ENCODE measurements at regions not wholly inside any gene's neighbourhood (a gene's known extent, or its start where the extent isn't known, plus 50 kb on each side); places are given as distances from the start of the nearest gene placed in this dataset.
"Not testable (repeated sequence)": the region's sequence is repeated elsewhere in the genome, so short reads cannot be mapped to it uniquely, and the experiment has no call there.

GRCh38 chr18:41646915-41647620 is 308.0 kb upstream of the PIK3C3 start:
- H3K4me3 ChIP-seq (ENCODE audit: low read depth, low read length): no peak overlapping the region
- TF ChIP-seq POLR2A (IDR thresholded peaks at IDR 0.05; ENCODE audit: extremely low read depth, insufficient read length): no peak
- TF ChIP-seq, protein P1, sequence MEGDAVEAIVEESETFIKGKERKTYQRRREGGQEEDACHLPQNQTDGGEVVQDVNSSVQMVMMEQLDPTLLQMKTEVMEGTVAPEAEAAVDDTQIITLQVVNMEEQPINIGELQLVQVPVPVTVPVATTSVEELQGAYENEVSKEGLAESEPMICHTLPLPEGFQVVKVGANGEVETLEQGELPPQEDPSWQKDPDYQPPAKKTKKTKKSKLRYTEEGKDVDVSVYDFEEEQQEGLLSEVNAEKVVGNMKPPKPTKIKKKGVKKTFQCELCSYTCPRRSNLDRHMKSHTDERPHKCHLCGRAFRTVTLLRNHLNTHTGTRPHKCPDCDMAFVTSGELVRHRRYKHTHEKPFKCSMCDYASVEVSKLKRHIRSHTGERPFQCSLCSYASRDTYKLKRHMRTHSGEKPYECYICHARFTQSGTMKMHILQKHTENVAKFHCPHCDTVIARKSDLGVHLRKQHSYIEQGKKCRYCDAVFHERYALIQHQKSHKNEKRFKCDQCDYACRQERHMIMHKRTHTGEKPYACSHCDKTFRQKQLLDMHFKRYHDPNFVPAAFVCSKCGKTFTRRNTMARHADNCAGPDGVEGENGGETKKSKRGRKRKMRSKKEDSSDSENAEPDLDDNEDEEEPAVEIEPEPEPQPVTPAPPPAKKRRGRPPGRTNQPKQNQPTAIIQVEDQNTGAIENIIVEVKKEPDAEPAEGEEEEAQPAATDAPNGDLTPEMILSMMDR (IDR thresholded peaks at IDR 0.05; ENCODE audit: low read depth, low read length): no peak
- TF ChIP-seq, protein P2, sequence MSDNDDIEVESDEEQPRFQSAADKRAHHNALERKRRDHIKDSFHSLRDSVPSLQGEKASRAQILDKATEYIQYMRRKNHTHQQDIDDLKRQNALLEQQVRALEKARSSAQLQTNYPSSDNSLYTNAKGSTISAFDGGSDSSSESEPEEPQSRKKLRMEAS (IDR thresholded peaks at IDR 0.05; ENCODE audit: low read depth, low read length): no peak
- no peak for TF ChIP-seq MYC (IDR thresholded peaks at IDR 0.05; ENCODE audit: low read depth, low read length)
- DNase-seq (ENCODE audit: low read depth): no peak

DNA sequence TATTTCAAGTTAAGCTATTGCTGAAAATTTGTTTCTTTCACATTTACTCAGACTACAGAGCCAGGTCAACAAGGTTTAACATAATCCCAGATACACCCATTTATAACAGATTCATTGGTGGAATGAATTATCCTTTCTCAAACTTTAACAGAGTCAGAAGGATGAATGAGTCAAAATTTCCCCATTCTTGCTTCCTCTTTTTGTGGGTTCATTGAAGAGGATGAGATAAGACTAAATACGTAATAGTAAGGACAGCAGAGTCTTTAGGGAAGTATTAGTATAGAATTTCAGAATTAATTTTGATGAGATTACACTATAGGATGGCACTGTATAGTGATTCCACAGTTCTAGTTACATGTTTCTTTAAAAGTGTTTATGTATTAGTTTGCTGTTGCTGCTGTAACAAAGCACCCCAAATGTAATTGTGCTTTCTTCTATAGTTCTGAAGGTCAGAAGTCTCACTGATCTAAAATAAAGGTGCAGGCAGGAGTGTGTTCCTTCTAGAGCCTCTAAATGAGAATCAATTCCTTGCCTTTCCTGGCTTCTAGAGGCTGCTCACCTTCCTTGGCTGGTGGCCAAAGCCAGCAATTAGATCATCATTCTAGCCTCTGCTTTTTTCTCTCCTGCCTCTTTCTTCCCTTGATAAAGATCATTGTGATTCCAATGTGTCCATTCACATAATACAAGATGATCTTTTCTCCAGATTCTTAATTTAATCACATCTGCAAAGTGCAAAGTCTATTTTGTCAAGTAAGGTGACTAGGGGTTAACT is 309.3 kb upstream of the PIK3C3 start:
- DNase-seq (ENCODE audit: low read depth): peak; percentile 43
- H3K4me3 ChIP-seq (ENCODE audit: low read depth, low read length): no peak overlapping the region
- TF ChIP-seq, protein P2 (IDR thresholded peaks at IDR 0.05; ENCODE audit: low read depth, low read length): no peak

DNA sequence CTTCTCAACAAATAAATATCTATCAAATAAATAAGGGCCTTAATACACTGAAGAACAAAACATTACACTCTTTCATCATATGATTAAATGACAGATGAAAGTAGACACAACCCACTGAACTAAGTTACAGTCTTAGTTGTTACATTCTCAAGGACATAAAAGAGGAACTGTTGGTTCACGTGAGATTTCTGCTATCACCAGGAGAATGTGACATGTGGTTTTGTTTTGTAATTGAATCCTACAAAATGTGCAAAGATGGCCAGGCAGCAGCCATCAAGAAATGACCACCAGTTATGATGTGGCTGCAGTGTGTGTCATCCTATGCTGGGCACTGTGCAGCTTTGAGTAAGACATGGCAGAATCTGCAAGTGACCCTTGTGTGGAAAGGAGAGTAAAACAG is 310.6 kb upstream of the PIK3C3 start:
- DNase-seq (ENCODE audit: low read depth): peak; percentile 14
- no peak overlapping the region for H3K4me3 ChIP-seq (ENCODE audit: low read depth, low read length)
- TF ChIP-seq, protein P1 (IDR thresholded peaks at IDR 0.05; ENCODE audit: low read depth, low read length): no peak
- no peak for TF ChIP-seq POLR2A (IDR thresholded peaks at IDR 0.05; ENCODE audit: extremely low read depth, insufficient read length)
- no peak for TF ChIP-seq MYC (IDR thresholded peaks at IDR 0.05; ENCODE audit: low read depth, low read length)
- TF ChIP-seq, protein P2 (IDR thresholded peaks at IDR 0.05; ENCODE audit: low read depth, low read length): no peak

- no peak for DNase-seq (ENCODE audit: low read depth)
- TF ChIP-seq, protein P1 (IDR thresholded peaks at IDR 0.05; ENCODE audit: low read depth, low read length): no peak
- TF ChIP-seq POLR2A (IDR thresholded peaks at IDR 0.05; ENCODE audit: extremely low read depth, insufficient read length): no peak
- TF ChIP-seq, protein P2 (IDR thresholded peaks at IDR 0.05; ENCODE audit: low read depth, low read length): no peak
- TF ChIP-seq MYC (IDR thresholded peaks at IDR 0.05; ENCODE audit: low read depth, low read length): no peak
These were observed 311.6 kb upstream of the PIK3C3 start for GRCh38 chr18:41643427-41643826.

GRCh38 chr18:41642756-41643155 is 312.3 kb upstream of the PIK3C3 start:
- no peak for TF ChIP-seq POLR2A (IDR thresholded peaks at IDR 0.05; ENCODE audit: extremely low read depth, insufficient read length)
- TF ChIP-seq, protein P1 (IDR thresholded peaks at IDR 0.05; ENCODE audit: low read depth, low read length): no peak
- TF ChIP-seq, protein P2 (IDR thresholded peaks at IDR 0.05; ENCODE audit: low read depth, low read length): no peak
- TF ChIP-seq MYC (IDR thresholded peaks at IDR 0.05; ENCODE audit: low read depth, low read length): no peak
- DNase-seq (ENCODE audit: low read depth): no peak

More at GRCh38 chr18:41643427-41643826, 311.6 kb upstream of the PIK3C3 start:
- H3K4me3 ChIP-seq (ENCODE audit: low read depth, low read length): no peak overlapping the region

DNA sequence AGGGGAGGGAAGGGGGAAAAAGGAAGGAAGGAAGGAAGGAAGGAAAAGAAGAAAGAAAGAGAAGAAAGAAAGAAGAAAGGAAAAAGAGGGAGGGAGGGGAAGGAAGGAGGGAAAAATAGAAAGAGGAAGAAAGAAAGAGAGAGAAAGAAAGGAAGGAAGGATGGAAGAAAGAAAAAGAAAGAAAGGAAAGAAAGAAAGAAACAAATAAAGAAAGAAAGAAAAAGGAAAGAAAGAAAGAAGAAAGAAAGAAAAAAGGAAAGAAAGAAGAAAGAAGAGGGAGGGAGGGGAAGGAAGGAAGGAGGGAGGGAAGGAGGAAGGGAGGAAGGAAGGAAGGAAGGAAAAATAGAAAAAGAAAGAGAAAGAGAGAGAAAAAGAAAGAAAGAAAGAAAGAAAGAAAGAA is 315.8 kb upstream of the PIK3C3 start:
- DNase-seq (ENCODE audit: low read depth): no peak
- TF ChIP-seq POLR2A (IDR thresholded peaks at IDR 0.05; ENCODE audit: extremely low read depth, insufficient read length) (no peak), MYC (IDR thresholded peaks at IDR 0.05; ENCODE audit: low read depth, low read length) (no peak)
- TF ChIP-seq, protein P1 (IDR thresholded peaks at IDR 0.05; ENCODE audit: low read depth, low read length): no peak
- TF ChIP-seq, protein P2 (IDR thresholded peaks at IDR 0.05; ENCODE audit: low read depth, low read length): no peak
- no peak overlapping the region for H3K4me3 ChIP-seq (ENCODE audit: low read depth, low read length)

More at GRCh38 chr18:41642756-41643155, 312.3 kb upstream of the PIK3C3 start:
- no peak overlapping the region for H3K4me3 ChIP-seq (ENCODE audit: low read depth, low read length)

DNA sequence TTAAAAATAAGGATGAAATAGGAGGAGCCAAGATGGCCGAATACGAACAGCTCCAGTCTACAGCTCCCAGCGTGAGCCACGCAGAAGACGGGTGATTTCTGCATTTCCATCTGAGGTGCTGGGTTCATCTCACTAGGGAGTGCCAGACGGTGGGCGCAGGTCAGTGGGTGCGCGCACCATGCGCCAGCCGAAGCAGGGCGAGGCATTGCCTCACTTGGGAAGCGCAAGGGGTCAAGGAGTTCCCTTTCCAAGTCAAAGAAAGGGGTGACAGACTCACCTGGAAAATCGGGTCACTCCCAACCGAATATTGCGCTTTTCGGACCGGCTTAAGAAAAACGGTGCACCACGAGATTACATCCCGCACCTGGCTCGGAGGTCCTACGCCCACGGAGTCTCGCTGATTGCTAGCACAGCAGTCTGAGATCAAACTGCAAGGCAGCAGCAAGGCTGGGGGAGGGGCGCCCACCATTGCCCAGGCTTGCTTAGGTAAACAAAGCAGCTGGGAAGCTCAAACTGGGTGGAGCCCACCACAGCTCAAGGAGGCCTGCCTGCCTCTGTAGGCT is 323.2 kb upstream of the PIK3C3 start:
- not testable (repeated sequence) for H3K4me3 ChIP-seq (ENCODE audit: low read depth, low read length); DNase-seq (ENCODE audit: low read depth)
